CD4-positive, alpha-beta T cell treated with Interleukin-10 for 1 hour (primary cell): ENCODE measurements at regions not wholly inside any gene's neighbourhood (a gene's known extent, or its start where the extent isn't known, plus 50 kb on each side); places are given as distances from the start of the nearest gene placed in this dataset.
"Not testable (repeated sequence)": the region's sequence is repeated elsewhere in the genome, so short reads cannot be mapped to it uniquely, and the experiment has no call there.

Experiments
- DNase-seq: peaks from one replicate; pipeline ENCODE4 v3.0.0-alpha.2; 2020

- not testable (repeated sequence) for DNase-seq
Observed at GRCh38 chr10:61818251-61818650, 83.2 kb upstream of the ARID5B start.

- DNase-seq = no peak
Observed at GRCh38 chr10:61819208-61819607, 82.3 kb upstream of the ARID5B start.

GRCh38 chr10:61821153-61821552, 80.3 kb upstream of the ARID5B start:
- no peak for DNase-seq

- DNase-seq = no peak
Observed at GRCh38 chr10:61821693-61822092, 79.8 kb upstream of the ARID5B start.

GRCh38 chr10:61822096-61822495, 79.4 kb upstream of the ARID5B start:
- no peak for DNase-seq

GRCh38 chr10:61822781-61823230, 78.7 kb upstream of the ARID5B start:
- no peak for DNase-seq

- DNase-seq = no peak
Observed at GRCh38 chr10:61825001-61825400, 76.5 kb upstream of the ARID5B start.

GRCh38 chr10:61825628-61826027, 75.9 kb upstream of the ARID5B start:
- no peak for DNase-seq

- DNase-seq = no peak
Observed at GRCh38 chr10:61828034-61828433, 73.5 kb upstream of the ARID5B start.

GRCh38 chr10:61828788-61829187, 72.7 kb upstream of the ARID5B start:
- no peak for DNase-seq

GRCh38 chr10:61830072-61830845, 71.2 kb upstream of the ARID5B start:
- no peak for DNase-seq

- DNase-seq = no peak
Observed at GRCh38 chr10:61830846-61831273, 70.6 kb upstream of the ARID5B start.

GRCh38 chr10:61832866-61833481, 68.5 kb upstream of the ARID5B start:
- DNase-seq = no peak

- no peak for DNase-seq
Observed at GRCh38 chr10:61834519-61834918, 67.0 kb upstream of the ARID5B start.

GRCh38 chr10:61835069-61835945, 66.2 kb upstream of the ARID5B start:
- DNase-seq = peak; percentile 28

GRCh38 chr10:61835946-61836887, 65.3 kb upstream of the ARID5B start:
- no peak for DNase-seq

GRCh38 chr10:61836888-61837754, 64.4 kb upstream of the ARID5B start:
- no peak for DNase-seq

- DNase-seq = no peak
Observed at GRCh38 chr10:61837755-61838171, 63.7 kb upstream of the ARID5B start.

GRCh38 chr10:61839916-61840315, 61.6 kb upstream of the ARID5B start:
- no peak for DNase-seq

GRCh38 chr10:61840403-61840802, 61.1 kb upstream of the ARID5B start:
- DNase-seq = no peak

GRCh38 chr10:61841338-61841875, 60.1 kb upstream of the ARID5B start:
- DNase-seq = no peak
